ENCODE measurements at regions not wholly inside any gene's neighbourhood (a gene's known extent, or its start where the extent isn't known, plus 50 kb on each side); places are given as distances from the start of the nearest gene placed in this dataset.

GRCh38 chr16:85264752-85265151 lies 152.5 kb upstream of the CIBAR2 start:
- TF ChIP-seq CTCF (IDR thresholded peaks at IDR 0.05) (no peak), POLR2A (IDR thresholded peaks at IDR 0.05) (no peak), EP300 (IDR thresholded peaks at IDR 0.05; ENCODE audit: low read depth) (no peak)
